IMR-90 (cell line): ENCODE measurements at regions not wholly inside any gene's neighbourhood (a gene's known extent, or its start where the extent isn't known, plus 50 kb on each side); places are given as distances from the start of the nearest gene placed in this dataset.
"Not testable (repeated sequence)": the region's sequence is repeated elsewhere in the genome, so short reads cannot be mapped to it uniquely, and the experiment has no call there.

Experiments
- ATAC-seq: fragments of 200-7000 bp; cut with Tn5 transposase; 2 replicates; pipeline ENCODE4 v1.9.1; 2020; ENCODE audit warnings: low read depth, mild to moderate bottlenecking, moderate library complexity
- BruUV-seq: library from RNA; stranded (reverse); fragments of 400-500 nt; replicated peaks from 2 replicates; lab custom pipeline; 2021; lab: Mats Ljungman, UMichigan
- CTCF ChIA-PET: fragments of 300-600 bp; formaldehyde crosslinking; extraction: SDS; loops from one replicate; lab custom pipeline; 2021; ENCODE audit warnings: antibody characterized with exemption; lab: Yijun Ruan, JAX
- POLR2A ChIA-PET: fragments of 300-600 bp; sonication (Branson Sonifier 250); formaldehyde crosslinking; loops from one replicate; lab custom pipeline; 2022; ENCODE audit warnings: antibody characterized with exemption; ENCODE audit not compliant: unreplicated experiment; lab: Charles Lee
- DNase-seq: peaks from one replicate; pipeline ENCODE4 v3.0.0; 2013
- H2AFZ ChIP-seq: replicated peaks from 2 replicates; pipeline ENCODE3; 2013; ENCODE audit warnings: low read length, mild to moderate bottlenecking; ENCODE audit not compliant: poor library complexity
- H2AK5ac ChIP-seq: 2 replicates; pipeline ENCODE4 v1.6.1; 2013; ENCODE audit warnings: low read depth, low read length, inconsistent platforms
- H2AK9ac ChIP-seq: replicated peaks from 2 replicates; pipeline ENCODE3; 2013; ENCODE audit warnings: mild to moderate bottlenecking, low read depth, low read length, moderate library complexity; ENCODE audit not compliant: poor library complexity
- H2BK120ac ChIP-seq: 2 replicates; pipeline ENCODE4 v1.6.1; 2013; ENCODE audit warnings: low read depth, low read length, inconsistent platforms
- H2BK15ac ChIP-seq: 3 replicates; pipeline ENCODE4 v1.6.1; 2013; ENCODE audit warnings: low read depth, low read length, inconsistent platforms
- H2BK20ac ChIP-seq: 2 replicates; pipeline ENCODE4 v1.6.1; 2013; ENCODE audit warnings: low read depth, mild to moderate bottlenecking, inconsistent platforms, low read length, moderate library complexity
- H2BK5ac ChIP-seq: 2 replicates; pipeline ENCODE4 v1.6.1; 2013; ENCODE audit warnings: mild to moderate bottlenecking, low read depth, low read length, inconsistent platforms; ENCODE audit not compliant: poor library complexity, severe bottlenecking
- H3K14ac ChIP-seq: replicated peaks from 2 replicates; pipeline ENCODE4 v1.6.1; 2013; ENCODE audit warnings: low read depth, low read length, inconsistent platforms
- H3K18ac ChIP-seq: 2 replicates; pipeline ENCODE4 v1.6.1; 2013; ENCODE audit warnings: low read depth, low read length, control low read depth
- H3K23ac ChIP-seq: 2 replicates; pipeline ENCODE4 v1.6.1; 2013; ENCODE audit warnings: low read depth, low read length, inconsistent platforms
- H3K27ac ChIP-seq: 2 replicates; pipeline ENCODE4 v1.5.1; 2013; ENCODE audit warnings: mild to moderate bottlenecking, control low read depth, low read length; ENCODE audit not compliant: insufficient read depth
- H3K27me3 ChIP-seq: 2 replicates; pipeline ENCODE4 v1.6.1; 2013; ENCODE audit warnings: low read length; ENCODE audit not compliant: control insufficient read depth, insufficient read depth
- H3K36me3 ChIP-seq: 2 replicates; pipeline ENCODE4 v1.6.1; 2013; ENCODE audit warnings: low read length, mixed read lengths; ENCODE audit not compliant: control insufficient read depth, insufficient read depth
- H3K4ac ChIP-seq: 2 replicates; pipeline ENCODE4 v1.6.1; 2013; ENCODE audit warnings: low read depth, low read length, inconsistent platforms
- H3K4me1 ChIP-seq: 2 replicates; pipeline ENCODE4 v1.6.1; 2013; ENCODE audit warnings: low read length, mixed read lengths; ENCODE audit not compliant: control insufficient read depth, insufficient read depth
- H3K4me2 ChIP-seq: 2 replicates; pipeline ENCODE4 v1.6.1; 2013; ENCODE audit warnings: low read depth, mild to moderate bottlenecking, control low read depth, low read length, moderate library complexity
- H3K4me3 ChIP-seq: 2 replicates; pipeline ENCODE4 v1.5.1; 2013; ENCODE audit warnings: low read depth, mild to moderate bottlenecking, control low read depth, low read length, moderate library complexity; ENCODE audit not compliant: insufficient read depth
- H3K56ac ChIP-seq: 2 replicates; pipeline ENCODE4 v1.6.1; 2013; ENCODE audit warnings: low read length, inconsistent platforms; ENCODE audit not compliant: insufficient read depth; ENCODE audit errors: extremely low read depth
- H3K79me1 ChIP-seq, 2 experiments: 2 replicates each; pipeline ENCODE4 v1.6.1; 2013; ENCODE audit warnings: low read length in 2 of 2, inconsistent platforms in 1 of 2, low read depth in 1 of 2
- H3K9ac ChIP-seq: 2 replicates; pipeline ENCODE4 v1.6.1; 2013; ENCODE audit warnings: low read depth, low read length, control low read depth
- H3K9me1 ChIP-seq: 2 replicates; pipeline ENCODE4 v1.6.1; 2013; ENCODE audit warnings: low read length, inconsistent platforms; ENCODE audit not compliant: insufficient read depth
- H3K9me3 ChIP-seq: 2 replicates; pipeline ENCODE4 v1.6.1; 2013; ENCODE audit warnings: low read length; ENCODE audit not compliant: control insufficient read depth, insufficient read depth
- H4K20me1 ChIP-seq: 2 replicates; pipeline ENCODE4 v1.6.1; 2013; ENCODE audit warnings: low read length, inconsistent platforms; ENCODE audit not compliant: insufficient read depth
- H4K5ac ChIP-seq: 2 replicates; pipeline ENCODE4 v1.6.1; 2013; ENCODE audit warnings: mild to moderate bottlenecking, low read depth, low read length, control low read depth
- H4K8ac ChIP-seq, 2 experiments: 2 replicates each; pipeline ENCODE4 v1.6.1; 2013; ENCODE audit warnings: low read depth in 2 of 2, low read length in 2 of 2, control low read depth in 1 of 2, inconsistent platforms in 1 of 2
- H4K91ac ChIP-seq: 2 replicates; pipeline ENCODE4 v1.6.1; 2013; ENCODE audit warnings: low read depth, low read length, inconsistent platforms; ENCODE audit not compliant: insufficient read depth
- WGBS, 2 experiments: methylation state at CpG; one replicate each; pipeline versions ENCODE4 v1.1.5 to v1.1.7; 2013; ENCODE audit warnings: missing lambda C conversion rate in 2 of 2; ENCODE audit not compliant: insufficient read length in 1 of 2; ENCODE audit errors: extremely low coverage in 2 of 2; 5-methylcytosine and 5-hydroxymethylcytosine counted together
- dilution Hi-C: fragments of 300-500 bp; cut with HindIII; formaldehyde crosslinking; loops from one replicate; pipeline ENCODE4 v1.14.3; 2018; ENCODE audit warnings: low sequenced_read_pairs; ENCODE audit not compliant: unreplicated experiment
- in situ Hi-C: fragments of 300-500 bp; cut with MboI; formaldehyde crosslinking; loops from 3 replicates; pipeline ENCODE4 v1.14.3; 2019; ENCODE audit warnings: low sequenced_read_pairs, inconsistent platforms, mixed read lengths
- intact Hi-C: fragments of 100-400 bp; cut with micrococcal nuclease; formaldehyde crosslinking; loops from 2 replicates; pipeline ENCODE4 v1.10.0; 2022

GRCh38 chr4:126770811-126771553, 861.8 kb upstream of the INTU start:
- in situ Hi-C loops, H3K18ac ChIP-seq, H4K91ac ChIP-seq, H3K4me2 ChIP-seq, H3K23ac ChIP-seq, H3K9me3 ChIP-seq, POLR2A ChIA-PET, BruUV-seq, DNase-seq, H2BK120ac ChIP-seq, dilution Hi-C loops, H3K36me3 ChIP-seq, H3K79me1 ChIP-seq, H2AK5ac ChIP-seq, H3K9me1 ChIP-seq, CTCF ChIA-PET, H3K4me3 ChIP-seq, H4K20me1 ChIP-seq, H3K27ac ChIP-seq, ATAC-seq, H2AK9ac ChIP-seq, H3K4me1 ChIP-seq, H3K14ac ChIP-seq, H3K27me3 ChIP-seq, H2BK20ac ChIP-seq, H3K9ac ChIP-seq, H3K56ac ChIP-seq, H3K4ac ChIP-seq, intact Hi-C loops, H2BK15ac ChIP-seq, H2BK5ac ChIP-seq, H2AFZ ChIP-seq, H4K5ac ChIP-seq, H4K8ac ChIP-seq: not testable (repeated sequence)
- WGBS, 2 experiments: no CpG with 5 or more reads among the region's 46 CpGs

GRCh38 chr4:126771618-126772017, 861.1 kb upstream of the INTU start:
- dilution Hi-C loops, H3K56ac ChIP-seq, POLR2A ChIA-PET, H3K9me3 ChIP-seq, H3K27ac ChIP-seq, H3K9me1 ChIP-seq, H4K91ac ChIP-seq, H3K9ac ChIP-seq, H2BK5ac ChIP-seq, H3K27me3 ChIP-seq, H4K5ac ChIP-seq, H3K18ac ChIP-seq, intact Hi-C loops, ATAC-seq, H4K8ac ChIP-seq, H3K4me3 ChIP-seq, H2BK15ac ChIP-seq, H3K14ac ChIP-seq, H2BK20ac ChIP-seq, H2AFZ ChIP-seq, H3K36me3 ChIP-seq, H3K4ac ChIP-seq, H2AK9ac ChIP-seq, H4K20me1 ChIP-seq, H2BK120ac ChIP-seq, DNase-seq, in situ Hi-C loops, H3K4me1 ChIP-seq, H3K23ac ChIP-seq, BruUV-seq, H3K79me1 ChIP-seq, H2AK5ac ChIP-seq, H3K4me2 ChIP-seq: not testable (repeated sequence)
- CTCF ChIA-PET: interaction anchor here (0.9 kb wide), 1 partner anchor 12 kb away, joined by 3 read pairs; no protein-coding TSS in a partner anchor
- WGBS, 2 experiments: no CpG with 5 or more reads among the region's 5 CpGs
